Karpas-422 (cell line): ENCODE measurements at regions not wholly inside any gene's neighbourhood (a gene's known extent, or its start where the extent isn't known, plus 50 kb on each side); places are given as distances from the start of the nearest gene placed in this dataset.

Source experiments
- DNase-seq: peaks from one replicate; pipeline ENCODE4 v3.0.0-alpha.2; 2015
- H2AFZ ChIP-seq: fragments of 200-600 bp; sonication (generic); 2 replicates; pipeline ENCODE4 v1.6.1; 2014; ENCODE audit warnings: antibody characterized with exemption, low read length, mixed read lengths
- H3K27ac ChIP-seq: fragments of 200-600 bp; sonication (generic); 2 replicates; pipeline ENCODE4 v1.5.1; 2014; ENCODE audit warnings: mild to moderate bottlenecking, low read length, moderate library complexity
- H3K27me3 ChIP-seq: fragments of 200-600 bp; sonication (generic); 2 replicates; pipeline ENCODE4 v1.6.1; 2014; ENCODE audit warnings: low read length, mixed read lengths
- H3K36me3 ChIP-seq: fragments of 200-600 bp; sonication (generic); 2 replicates; pipeline ENCODE4 v1.6.1; 2014; ENCODE audit warnings: low read length, mixed read lengths; ENCODE audit not compliant: insufficient read depth
- H3K4me1 ChIP-seq: fragments of 200-600 bp; sonication (generic); 2 replicates; pipeline ENCODE4 v1.6.1; 2014; ENCODE audit warnings: mild to moderate bottlenecking, low read length, mixed read lengths
- H3K4me2 ChIP-seq: fragments of 200-600 bp; sonication (generic); 2 replicates; pipeline ENCODE4 v1.6.1; 2014; ENCODE audit warnings: low read length, low read depth, mild to moderate bottlenecking; ENCODE audit not compliant: poor library complexity, severe bottlenecking
- H3K4me3 ChIP-seq: fragments of 200-600 bp; sonication (generic); 2 replicates; pipeline ENCODE4 v1.5.1; 2014; ENCODE audit warnings: mild to moderate bottlenecking, antibody characterized with exemption, low read length, mixed read lengths
- H3K79me2 ChIP-seq: fragments of 200-600 bp; sonication (generic); 2 replicates; pipeline ENCODE4 v1.6.1; 2014; ENCODE audit warnings: mild to moderate bottlenecking, low read length, mixed read lengths
- H3K9ac ChIP-seq: fragments of 200-600 bp; sonication (generic); 2 replicates; pipeline ENCODE4 v1.6.0; 2014; ENCODE audit warnings: low read length
- H3K9me2 ChIP-seq: fragments of 200-600 bp; sonication (generic), shearing (Covaris generic); replicated peaks from 2 replicates; pipeline ENCODE4 v1.6.0; 2014; ENCODE audit warnings: mild to moderate bottlenecking, low read length, moderate library complexity; ENCODE audit not compliant: insufficient read depth
- H3K9me3 ChIP-seq: fragments of 300-700, 200-600 bp; sonication (generic); 2 replicates; pipeline ENCODE4 v1.6.1; 2014; ENCODE audit warnings: low read length, mixed read lengths
- H4K20me1 ChIP-seq: fragments of 200-600 bp; sonication (generic); 2 replicates; pipeline ENCODE4 v1.6.1; 2014; ENCODE audit warnings: mild to moderate bottlenecking, antibody characterized with exemption, low read length, low read depth; ENCODE audit not compliant: insufficient read depth

- Histone ChIP-seq H3K79me2 (no peaks in the 10 kb centered on the region), H2AFZ (peak overlapping the region; percentile 33; the same call in 1 of the 2 replicates), H4K20me1 (no peaks in the 10 kb centered on the region), H3K4me3 (no peak overlapping the region), H3K9me3 (no peaks in the 10 kb centered on the region), H3K27me3 (no peaks in the 10 kb centered on the region), H3K4me2 (no peak overlapping the region), H3K9ac (no peak overlapping the region), H3K9me2 (no peaks in the 10 kb centered on the region), H3K4me1 (peaks cover 20% of the 10 kb centered on the region), H3K36me3 (no peaks in the 10 kb centered on the region), H3K27ac (no peak overlapping the region)
- DNase-seq: no peak
These were observed 566.9 kb downstream of the PLCL1 start for GRCh38 chr2:198371329-198371728.

GRCh38 chr2:198368089-198368488 lies 563.7 kb downstream of the PLCL1 start:
- no peak for DNase-seq
- Histone ChIP-seq H3K9ac (no peak overlapping the region), H3K9me2 (no peaks in the 10 kb centered on the region), H3K27ac (no peak overlapping the region), H3K9me3 (no peaks in the 10 kb centered on the region), H3K36me3 (no peaks in the 10 kb centered on the region), H3K4me1 (peaks cover 13% of the 10 kb centered on the region), H4K20me1 (no peaks in the 10 kb centered on the region), H3K4me3 (no peak overlapping the region), H2AFZ (no peak overlapping the region), H3K4me2 (no peak overlapping the region), H3K27me3 (no peaks in the 10 kb centered on the region), H3K79me2 (no peaks in the 10 kb centered on the region)

GRCh38 chr2:198362740-198363139 lies 558.3 kb downstream of the PLCL1 start:
- no peaks in the 10 kb centered on the region for H3K36me3 ChIP-seq
- H3K27ac ChIP-seq: no peak overlapping the region
- H3K79me2 ChIP-seq: no peaks in the 10 kb centered on the region
- no peak for DNase-seq
- no peak overlapping the region for H2AFZ ChIP-seq
- no peaks in the 10 kb centered on the region for H4K20me1 ChIP-seq
- H3K27me3 ChIP-seq: no peaks in the 10 kb centered on the region
- H3K9ac ChIP-seq: no peak overlapping the region
- H3K4me3 ChIP-seq: no peak overlapping the region
- H3K4me2 ChIP-seq: no peak overlapping the region
- H3K9me2 ChIP-seq: no peaks in the 10 kb centered on the region
- no peaks in the 10 kb centered on the region for H3K4me1 ChIP-seq
- no peaks in the 10 kb centered on the region for H3K9me3 ChIP-seq

- H3K27me3 ChIP-seq: no peaks in the 10 kb centered on the region
- no peaks in the 10 kb centered on the region for H3K36me3 ChIP-seq
- no peak overlapping the region for H3K4me3 ChIP-seq
- H3K4me2 ChIP-seq: no peak overlapping the region
- no peak overlapping the region for H3K9ac ChIP-seq
- H3K9me3 ChIP-seq: no peaks in the 10 kb centered on the region
- no peaks in the 10 kb centered on the region for H3K4me1 ChIP-seq
- no peak overlapping the region for H2AFZ ChIP-seq
- no peak overlapping the region for H3K27ac ChIP-seq
- H3K9me2 ChIP-seq: no peaks in the 10 kb centered on the region
- no peaks in the 10 kb centered on the region for H4K20me1 ChIP-seq
- DNase-seq: no peak
- no peaks in the 10 kb centered on the region for H3K79me2 ChIP-seq
These were observed 554.9 kb downstream of the PLCL1 start for GRCh38 chr2:198359308-198359707.

- H2AFZ ChIP-seq: no peak overlapping the region
- no peaks in the 10 kb centered on the region for H3K79me2 ChIP-seq
- H4K20me1 ChIP-seq: no peaks in the 10 kb centered on the region
- no peaks in the 10 kb centered on the region for H3K36me3 ChIP-seq
- H3K9me3 ChIP-seq: no peaks in the 10 kb centered on the region
- no peak overlapping the region for H3K4me3 ChIP-seq
- no peaks in the 10 kb centered on the region for H3K27me3 ChIP-seq
- H3K27ac ChIP-seq: no peak overlapping the region
- no peak overlapping the region for H3K4me2 ChIP-seq
- no peaks in the 10 kb centered on the region for H3K9me2 ChIP-seq
- no peak overlapping the region for H3K9ac ChIP-seq
- H3K4me1 ChIP-seq: no peaks in the 10 kb centered on the region
- DNase-seq: no peak
These were observed 551.8 kb downstream of the PLCL1 start for GRCh38 chr2:198356157-198356556.

GRCh38 chr2:198351647-198352046 lies 547.3 kb downstream of the PLCL1 start:
- Histone ChIP-seq H3K4me1 (no peaks in the 10 kb centered on the region), H3K27ac (no peak overlapping the region), H3K36me3 (no peaks in the 10 kb centered on the region), H2AFZ (no peak overlapping the region), H3K4me2 (no peak overlapping the region), H4K20me1 (no peaks in the 10 kb centered on the region), H3K79me2 (no peaks in the 10 kb centered on the region), H3K9me2 (no peaks in the 10 kb centered on the region), H3K4me3 (no peak overlapping the region), H3K27me3 (no peaks in the 10 kb centered on the region), H3K9ac (no peak overlapping the region), H3K9me3 (no peaks in the 10 kb centered on the region)
- DNase-seq: no peak

GRCh38 chr2:198347946-198348345 lies 543.6 kb downstream of the PLCL1 start:
- no peak for DNase-seq

GRCh38 chr2:198347349-198347748 lies 543.0 kb downstream of the PLCL1 start:
- Histone ChIP-seq H3K4me2 (no peak overlapping the region), H3K27me3 (no peaks in the 10 kb centered on the region), H3K9me3 (no peaks in the 10 kb centered on the region), H3K79me2 (no peaks in the 10 kb centered on the region), H2AFZ (no peak overlapping the region), H3K27ac (no peak overlapping the region), H4K20me1 (no peaks in the 10 kb centered on the region), H3K4me1 (no peaks in the 10 kb centered on the region), H3K4me3 (no peak overlapping the region), H3K9ac (no peak overlapping the region), H3K36me3 (no peaks in the 10 kb centered on the region), H3K9me2 (no peaks in the 10 kb centered on the region)
- no peak for DNase-seq

More at GRCh38 chr2:198347946-198348345, 543.6 kb downstream of the PLCL1 start:
- Histone ChIP-seq H3K4me1 (no peaks in the 10 kb centered on the region), H3K36me3 (no peaks in the 10 kb centered on the region), H3K79me2 (no peaks in the 10 kb centered on the region), H3K27me3 (no peaks in the 10 kb centered on the region), H3K9me3 (no peaks in the 10 kb centered on the region), H3K4me3 (no peak overlapping the region), H3K27ac (no peak overlapping the region), H3K9me2 (no peaks in the 10 kb centered on the region), H3K9ac (no peak overlapping the region), H2AFZ (no peak overlapping the region), H4K20me1 (no peaks in the 10 kb centered on the region), H3K4me2 (no peak overlapping the region)

GRCh38 chr2:198343471-198343870 lies 539.1 kb downstream of the PLCL1 start:
- no peaks in the 10 kb centered on the region for H3K36me3 ChIP-seq
- H3K4me1 ChIP-seq: no peaks in the 10 kb centered on the region
- no peak overlapping the region for H3K4me2 ChIP-seq
- no peak for DNase-seq
- no peak overlapping the region for H3K4me3 ChIP-seq
- H3K79me2 ChIP-seq: no peaks in the 10 kb centered on the region
- no peak overlapping the region for H3K9ac ChIP-seq
- no peak overlapping the region for H3K27ac ChIP-seq
- no peaks in the 10 kb centered on the region for H3K27me3 ChIP-seq
- no peaks in the 10 kb centered on the region for H4K20me1 ChIP-seq
- no peak overlapping the region for H2AFZ ChIP-seq
- no peaks in the 10 kb centered on the region for H3K9me2 ChIP-seq
- no peaks in the 10 kb centered on the region for H3K9me3 ChIP-seq
